T-helper 9 cell (primary cell): ENCODE measurements at regions not wholly inside any gene's neighbourhood (a gene's known extent, or its start where the extent isn't known, plus 50 kb on each side); places are given as distances from the start of the nearest gene placed in this dataset.

Experiments
- DNase-seq: peaks from one replicate; pipeline ENCODE4 v3.0.0-alpha.2; 2020

GRCh38 chr20:60485012-60485760 is 527.0 kb downstream of the CDH26 start:
- DNase-seq: no peak

GRCh38 chr20:60486315-60486714 is 528.1 kb downstream of the CDH26 start:
- DNase-seq: no peak

DNA sequence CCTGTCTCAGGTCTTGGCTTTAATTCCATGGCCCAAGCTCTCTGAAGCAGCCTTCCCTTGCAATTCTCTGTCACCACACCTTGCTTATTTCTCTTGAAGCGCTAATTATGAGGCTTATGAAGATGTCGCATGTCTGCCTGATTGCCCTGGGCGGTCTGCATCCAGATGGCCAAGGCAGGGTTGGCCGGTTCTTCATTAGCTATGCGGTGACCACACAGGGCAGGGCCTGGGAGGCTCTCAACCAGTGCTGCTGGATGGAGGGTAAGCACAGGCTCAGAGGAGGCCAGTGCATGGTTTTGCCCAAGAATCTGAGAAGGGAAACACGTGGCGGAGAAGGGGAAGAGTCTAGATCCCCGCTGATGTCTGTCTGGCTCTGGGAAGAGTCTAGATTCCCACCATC is 528.7 kb downstream of the CDH26 start:
- DNase-seq: no peak

- no peak for DNase-seq
Measured at GRCh38 chr20:60490217-60491050, 532.2 kb downstream of the CDH26 start.

DNA sequence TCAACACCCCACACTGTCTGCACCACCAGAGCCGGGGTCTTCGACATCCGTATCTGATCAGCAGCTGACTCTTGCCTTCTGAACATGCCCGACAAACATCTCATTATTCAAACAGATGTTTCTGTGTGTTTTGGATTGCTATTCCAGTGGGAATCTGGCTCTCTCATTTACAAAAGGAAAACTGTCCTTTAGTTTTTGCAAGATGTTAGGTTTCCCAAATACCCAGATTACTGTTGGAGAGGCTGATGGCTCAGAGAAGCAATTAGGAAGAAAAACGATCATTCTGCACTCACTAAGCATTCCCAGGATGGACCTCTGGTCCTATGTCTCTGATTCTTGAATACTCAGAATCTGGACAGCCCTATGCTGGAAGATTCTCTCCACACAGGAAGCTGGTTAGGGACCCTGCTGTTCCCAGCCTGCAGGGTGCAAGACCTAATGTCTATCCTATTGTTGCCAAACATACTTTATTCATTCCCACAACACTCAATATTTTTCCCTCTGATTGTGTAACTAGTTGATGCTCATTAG is 532.9 kb downstream of the CDH26 start:
- no peak for DNase-seq

- no peak for DNase-seq
Measured at GRCh38 chr20:60494476-60494875, 536.3 kb downstream of the CDH26 start.

DNA sequence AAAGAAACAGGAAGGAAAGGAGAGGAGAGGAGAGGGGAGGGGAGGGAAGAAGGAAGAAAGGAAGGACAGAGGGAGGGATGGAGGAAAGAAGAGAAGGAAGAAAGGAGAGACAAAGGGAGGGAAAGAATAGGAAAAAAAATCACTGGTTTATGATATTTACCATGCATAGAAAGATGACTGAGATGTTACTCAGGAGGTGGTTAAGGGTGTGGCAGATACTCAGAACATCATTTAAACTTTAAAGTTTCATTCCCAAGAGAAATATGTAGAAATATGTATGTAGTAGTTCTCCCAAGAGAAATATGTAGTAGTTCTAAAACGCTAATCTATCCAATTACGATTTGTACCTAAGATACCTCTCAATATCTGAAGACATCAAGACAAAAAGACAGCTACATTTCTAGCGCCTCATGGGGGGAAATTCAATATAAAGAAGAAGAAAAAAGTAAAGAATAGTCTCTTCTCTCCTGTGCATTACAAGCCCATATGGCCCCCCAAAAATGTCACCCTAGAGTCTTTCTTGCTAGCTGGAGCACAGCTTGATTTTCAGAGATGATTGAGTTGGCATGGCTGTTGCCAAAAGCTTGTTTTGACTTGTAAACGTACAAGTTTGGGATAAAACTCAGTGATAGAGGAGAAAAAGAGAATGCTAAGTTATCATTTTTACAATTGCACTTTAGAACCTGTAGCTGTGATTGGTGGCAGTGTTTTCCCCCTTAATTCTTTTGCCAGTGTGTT is 539.2 kb downstream of the CDH26 start:
- no peak for DNase-seq

DNA sequence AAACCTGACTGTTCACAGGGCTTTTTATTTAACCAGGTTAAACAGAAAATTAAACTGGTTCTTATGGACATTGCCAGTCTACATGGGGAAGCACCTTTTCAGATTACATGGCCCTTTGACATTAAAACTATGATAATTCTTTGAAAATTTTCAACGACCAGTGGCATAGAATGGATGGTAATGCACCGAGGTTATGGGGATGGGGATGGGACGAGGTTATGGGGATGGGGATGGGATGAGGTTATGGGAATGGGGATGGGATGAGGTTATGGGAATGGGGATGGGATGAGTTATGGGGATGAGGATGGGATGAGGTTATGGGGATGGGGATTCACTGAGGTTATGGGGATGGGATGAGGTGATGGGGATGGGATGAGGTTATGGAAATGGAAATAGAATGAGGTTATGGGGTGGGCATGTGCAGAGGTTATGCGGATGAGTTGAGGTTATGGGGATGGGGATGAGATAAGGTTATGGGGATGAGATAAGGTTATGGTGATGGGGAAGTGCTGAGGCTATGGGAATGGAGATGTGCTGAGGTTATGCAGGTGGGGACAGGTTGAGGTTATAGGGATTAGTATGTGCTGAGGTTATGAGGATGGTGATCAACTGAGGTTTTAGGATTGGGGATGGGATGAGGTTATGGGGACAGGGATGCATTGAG is 541.9 kb downstream of the CDH26 start:
- DNase-seq: no peak

GRCh38 chr20:60501048-60501447 is 542.8 kb downstream of the CDH26 start:
- no peak for DNase-seq

DNA sequence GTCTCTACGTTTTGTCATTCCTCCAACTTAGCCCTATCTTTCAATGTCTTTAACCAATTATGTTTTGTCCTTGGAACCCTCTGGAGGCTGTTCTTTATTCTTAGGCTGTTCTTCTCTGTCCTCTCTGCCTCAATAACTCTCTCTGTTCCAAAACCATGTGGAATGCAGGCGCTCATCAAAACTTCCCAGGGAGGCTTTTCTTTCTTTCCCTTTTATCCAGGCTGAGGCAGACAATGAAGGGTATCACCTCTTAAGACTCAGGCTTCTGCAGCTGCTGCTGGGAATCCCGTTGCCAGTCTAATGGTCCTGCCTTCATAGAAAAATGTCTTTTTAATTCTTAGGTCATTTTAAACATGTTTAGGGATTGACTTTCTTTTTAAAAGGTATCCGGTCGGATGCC is 544.7 kb downstream of the CDH26 start:
- DNase-seq: no peak

GRCh38 chr20:60505423-60505822 is 547.2 kb downstream of the CDH26 start:
- no peak for DNase-seq

GRCh38 chr20:60506061-60506460 is 547.8 kb downstream of the CDH26 start:
- no peak for DNase-seq

DNA sequence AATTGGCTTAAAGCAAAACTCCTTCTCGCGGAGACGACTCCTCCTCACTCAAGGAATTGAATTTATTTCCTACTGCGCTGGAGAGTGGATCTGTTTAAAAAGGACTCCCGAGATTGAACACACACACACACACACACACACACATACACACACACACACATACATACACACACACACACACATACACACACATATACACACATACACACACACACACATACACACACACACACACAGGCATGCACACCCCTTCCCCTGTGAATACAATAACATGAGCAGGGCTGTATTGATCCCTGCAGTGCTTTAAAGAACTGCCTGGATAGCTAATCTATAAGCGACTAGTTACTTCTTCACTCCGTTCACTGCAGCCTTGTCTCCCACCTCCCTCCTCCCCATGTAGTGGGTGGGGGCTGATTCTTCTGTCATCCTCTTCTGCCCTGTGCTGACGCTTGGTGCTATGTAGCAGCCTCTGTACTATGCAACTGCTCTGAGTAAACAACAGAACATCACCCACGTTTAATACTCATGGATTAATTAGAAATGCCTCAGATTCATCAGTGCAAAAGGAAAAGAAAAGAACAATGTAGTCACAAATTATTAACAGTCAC is 549.0 kb downstream of the CDH26 start:
- DNase-seq: no peak

GRCh38 chr20:60509407-60509806 is 551.2 kb downstream of the CDH26 start:
- no peak for DNase-seq

- no peak for DNase-seq
Measured at GRCh38 chr20:60510356-60510755, 552.1 kb downstream of the CDH26 start.

DNA sequence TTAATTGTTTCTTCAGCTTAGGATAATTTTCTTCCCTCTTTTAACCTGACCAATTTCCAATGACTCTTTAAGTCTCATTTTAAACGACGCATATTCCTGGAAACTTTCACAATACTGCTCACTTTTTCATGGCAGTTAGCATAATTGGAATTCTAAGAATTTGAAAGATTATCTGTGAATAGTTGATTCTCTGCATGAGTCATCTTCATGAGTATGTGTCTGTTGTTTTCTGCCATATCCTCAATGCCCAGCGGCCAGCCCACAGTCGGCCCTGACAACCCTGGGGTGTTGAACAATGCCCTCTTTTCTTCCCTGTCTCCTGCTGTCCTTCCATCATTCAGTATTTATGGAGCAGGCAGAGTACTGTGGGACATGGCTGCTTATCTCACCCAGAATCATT is 554.2 kb downstream of the CDH26 start:
- DNase-seq: no peak

- no peak for DNase-seq
Measured at GRCh38 chr20:60513141-60513540, 554.9 kb downstream of the CDH26 start.

DNA sequence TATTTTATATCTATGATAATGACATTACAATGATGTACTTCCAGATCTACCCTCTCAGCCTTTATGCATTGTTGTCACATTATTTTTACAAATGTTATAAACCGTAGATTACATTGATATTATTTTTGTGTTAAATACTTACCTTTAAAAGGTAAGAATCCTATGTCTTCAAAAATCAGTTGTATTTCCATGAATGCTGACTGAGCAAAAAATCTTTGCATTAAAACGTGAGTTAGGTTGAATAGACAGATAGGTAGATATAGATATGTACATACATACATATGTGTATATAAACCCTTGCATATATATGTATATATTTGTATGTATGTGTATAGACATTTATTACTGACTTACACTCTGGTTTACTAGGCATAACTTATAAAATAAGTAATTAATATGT is 558.2 kb downstream of the CDH26 start:
- DNase-seq: no peak

- DNase-seq: no peak
Measured at GRCh38 chr20:60518022-60518421, 559.8 kb downstream of the CDH26 start.

- DNase-seq: no peak
Measured at GRCh38 chr20:60525397-60525796, 567.2 kb downstream of the CDH26 start.

GRCh38 chr20:60527656-60528055 is 569.4 kb downstream of the CDH26 start:
- DNase-seq: no peak

DNA sequence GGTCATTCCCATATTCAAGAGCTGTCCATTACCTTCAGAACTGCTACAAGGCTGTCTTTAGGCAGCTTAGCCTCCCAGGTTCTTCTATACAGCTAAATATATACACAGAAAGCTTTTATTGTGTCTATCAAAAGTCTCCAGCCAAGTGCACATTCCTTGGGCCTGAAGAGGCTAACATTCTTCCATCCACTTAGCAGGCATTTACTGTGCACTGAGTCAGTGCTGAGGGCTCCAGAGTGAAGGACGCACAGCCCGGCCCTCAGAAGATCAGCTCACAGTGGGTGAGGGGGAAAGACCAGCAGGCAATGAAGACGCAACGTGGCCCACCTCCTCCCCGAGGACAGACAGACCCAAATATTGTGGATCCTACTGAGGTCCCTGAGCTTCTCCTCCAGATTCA is 569.9 kb downstream of the CDH26 start:
- DNase-seq: no peak
